Thyroid gland (tissue), 4 donors: ENCODE measurements at regions not wholly inside any gene's neighbourhood (a gene's known extent, or its start where the extent isn't known, plus 50 kb on each side); places are given as distances from the start of the nearest gene placed in this dataset.

Experiments used
- POLR2A ChIP-seq, 2 donors: fragments of 450-650 bp; IDR thresholded peaks; one replicate each; pipeline ENCODE4 v1.6.1; 2017; ENCODE audit warnings: antibody characterized with exemption in 2 of 2, mild to moderate bottlenecking in 2 of 2, moderate library complexity in 1 of 2
- TF ChIP-seq, protein P1 (sequence below), 6 experiments: fragments of 200-600 bp in 3 of 6; fragments of 450-650 bp in 3 of 6; sonication (generic) in 3 of 6; IDR thresholded peaks; one replicate each; pipeline ENCODE4 v1.5.1; 2016 to 2019; ENCODE audit warnings: antibody characterized with exemption in 6 of 6, mild to moderate bottlenecking in 2 of 6, inconsistent platforms in 1 of 6, moderate library complexity in 1 of 6

DNA sequence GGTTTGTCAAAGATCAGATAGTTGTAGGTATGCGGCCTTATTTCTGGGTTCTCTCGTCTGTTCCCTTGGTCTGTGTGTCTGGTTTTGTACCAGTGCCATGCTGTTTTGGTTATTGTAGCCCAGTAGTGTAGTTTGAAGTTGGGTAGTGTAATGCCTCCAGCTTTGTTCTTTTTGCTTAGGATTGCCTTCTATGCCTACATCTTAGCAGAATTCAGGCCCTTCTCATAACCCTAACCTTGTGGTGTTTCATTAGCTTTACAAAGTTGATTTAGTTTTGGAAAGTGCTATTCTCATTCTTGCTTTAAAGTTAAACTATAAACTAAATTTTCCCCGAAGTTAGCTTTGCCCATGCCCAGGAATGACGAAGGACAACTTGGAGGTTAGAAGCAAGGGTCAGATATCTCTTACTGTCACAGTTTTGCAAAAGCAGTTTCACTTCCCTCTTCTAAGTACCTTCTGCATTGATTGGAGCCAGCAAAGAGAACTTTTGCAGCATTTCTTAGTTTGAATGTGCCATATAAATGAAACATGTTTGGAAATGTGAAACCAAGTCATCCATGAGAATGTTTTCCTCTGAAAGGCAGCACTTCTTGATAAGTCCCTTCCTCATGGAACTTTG is 274.3 kb upstream of the DMRT1 start:
- TF ChIP-seq, protein P1, sequence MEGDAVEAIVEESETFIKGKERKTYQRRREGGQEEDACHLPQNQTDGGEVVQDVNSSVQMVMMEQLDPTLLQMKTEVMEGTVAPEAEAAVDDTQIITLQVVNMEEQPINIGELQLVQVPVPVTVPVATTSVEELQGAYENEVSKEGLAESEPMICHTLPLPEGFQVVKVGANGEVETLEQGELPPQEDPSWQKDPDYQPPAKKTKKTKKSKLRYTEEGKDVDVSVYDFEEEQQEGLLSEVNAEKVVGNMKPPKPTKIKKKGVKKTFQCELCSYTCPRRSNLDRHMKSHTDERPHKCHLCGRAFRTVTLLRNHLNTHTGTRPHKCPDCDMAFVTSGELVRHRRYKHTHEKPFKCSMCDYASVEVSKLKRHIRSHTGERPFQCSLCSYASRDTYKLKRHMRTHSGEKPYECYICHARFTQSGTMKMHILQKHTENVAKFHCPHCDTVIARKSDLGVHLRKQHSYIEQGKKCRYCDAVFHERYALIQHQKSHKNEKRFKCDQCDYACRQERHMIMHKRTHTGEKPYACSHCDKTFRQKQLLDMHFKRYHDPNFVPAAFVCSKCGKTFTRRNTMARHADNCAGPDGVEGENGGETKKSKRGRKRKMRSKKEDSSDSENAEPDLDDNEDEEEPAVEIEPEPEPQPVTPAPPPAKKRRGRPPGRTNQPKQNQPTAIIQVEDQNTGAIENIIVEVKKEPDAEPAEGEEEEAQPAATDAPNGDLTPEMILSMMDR (IDR thresholded peaks at IDR 0.05): no peak
- no peak for TF ChIP-seq POLR2A (IDR thresholded peaks at IDR 0.05)
